Neural cell (in vitro differentiated cells): ENCODE measurements at regions not wholly inside any gene's neighbourhood (a gene's known extent, or its start where the extent isn't known, plus 50 kb on each side); places are given as distances from the start of the nearest gene placed in this dataset.

Source experiments
- H2AFZ ChIP-seq: fragments of 200-600, 300-800 bp; sonication (generic), shearing (Covaris generic); 2 replicates; pipeline ENCODE4 v1.6.0; 2014; ENCODE audit warnings: low read depth, mild to moderate bottlenecking, antibody characterized with exemption, low read length, moderate library complexity
- H3F3A ChIP-seq: fragments of 200-600 bp; shearing (Covaris generic); 2 replicates; pipeline ENCODE4 v1.6.1; 2016; ENCODE audit warnings: mild to moderate bottlenecking, moderate library complexity, mixed read lengths, antibody characterized with exemption, low read length; ENCODE audit not compliant: insufficient read depth, poor library complexity, severe bottlenecking
- H3K27ac ChIP-seq: fragments of 200-600, 300-800 bp; sonication (generic), shearing (Covaris generic); 2 replicates; pipeline ENCODE4 v1.5.1; 2014; ENCODE audit warnings: mild to moderate bottlenecking, low read length, moderate library complexity
- H3K27me3 ChIP-seq: fragments of 300-800, 200-600 bp; sonication (generic), shearing (Covaris generic); 2 replicates; pipeline ENCODE4 v1.6.0; 2014; ENCODE audit warnings: mild to moderate bottlenecking, low read depth, low read length, moderate library complexity; ENCODE audit not compliant: insufficient read depth
- H3K36me3 ChIP-seq: fragments of 300-800, 200-600 bp; sonication (generic), shearing (Covaris generic); 2 replicates; pipeline ENCODE4 v1.5.1; 2014; ENCODE audit warnings: mild to moderate bottlenecking, antibody characterized with exemption, low read length, moderate library complexity; ENCODE audit not compliant: insufficient read depth
- H3K4me2 ChIP-seq: fragments of 300-800, 200-600 bp; sonication (generic), shearing (Covaris generic); 2 replicates; pipeline ENCODE4 v1.6.0; 2014; ENCODE audit warnings: mild to moderate bottlenecking, low read length
- H3K4me3 ChIP-seq: fragments of 300-800, 200-600 bp; sonication (generic), shearing (Covaris generic); 2 replicates; pipeline ENCODE4 v1.5.1; 2014; ENCODE audit warnings: mild to moderate bottlenecking, low read length, moderate library complexity
- H3K79me2 ChIP-seq: fragments of 200-600 bp; shearing (Covaris generic); replicated peaks from 2 replicates; pipeline ENCODE4 v1.6.0; 2014; ENCODE audit warnings: mild to moderate bottlenecking, low read length, moderate library complexity; ENCODE audit not compliant: insufficient read depth
- H3K9ac ChIP-seq: fragments of 300-800, 200-600 bp; sonication (generic), shearing (Covaris generic); 2 replicates; pipeline ENCODE4 v1.6.1; 2016; ENCODE audit warnings: mild to moderate bottlenecking, low read length, mixed read lengths
- H3K9me2 ChIP-seq: fragments of 200-600 bp; shearing (Covaris generic); 2 replicates; pipeline ENCODE4 v1.6.1; 2016; ENCODE audit warnings: mild to moderate bottlenecking, low read length, mixed read lengths; ENCODE audit not compliant: insufficient read depth
- H3K9me3 ChIP-seq: fragments of 200-600, 300-800 bp; sonication (generic), shearing (Covaris generic); 2 replicates; pipeline ENCODE4 v1.6.1; 2016; ENCODE audit warnings: mild to moderate bottlenecking, mixed run types, low read length, moderate library complexity, mixed read lengths
- H4K20me1 ChIP-seq: fragments of 200-600 bp; shearing (Covaris generic); 2 replicates; pipeline ENCODE4 v1.6.1; 2016; ENCODE audit warnings: mild to moderate bottlenecking, mixed run types; ENCODE audit not compliant: insufficient read depth
- CTCF ChIP-seq: fragments of 450-650 bp; IDR thresholded peaks from 2 replicates; pipeline ENCODE4 v1.5.1; 2014; ENCODE audit warnings: antibody characterized with exemption, mild to moderate bottlenecking, moderate library complexity; ENCODE audit not compliant: poor library complexity, severe bottlenecking
- EP300 ChIP-seq: fragments of 450-650 bp; conservative IDR thresholded peaks from 2 replicates; pipeline ENCODE4 v1.6.1; 2014; ENCODE audit warnings: antibody characterized with exemption, mild to moderate bottlenecking, moderate library complexity; ENCODE audit not compliant: poor library complexity, severe bottlenecking
- EZH2 ChIP-seq: fragments of 200-600, 300-800 bp; shearing (Covaris generic), sonication (generic); IDR thresholded peaks from 2 replicates; pipeline ENCODE4 v1.6.1; 2014; ENCODE audit warnings: antibody characterized with exemption, low read length, borderline replicate concordance, mild to moderate bottlenecking; ENCODE audit not compliant: insufficient read depth, poor library complexity, severe bottlenecking
- MXI1 ChIP-seq: fragments of 450-650 bp; conservative IDR thresholded peaks from 2 replicates; pipeline ENCODE4 v1.6.1; 2014; ENCODE audit warnings: antibody characterized with exemption, mild to moderate bottlenecking; ENCODE audit not compliant: poor library complexity, severe bottlenecking
- POLR2AphosphoS5 ChIP-seq: IDR thresholded peaks from 2 replicates; pipeline ENCODE4 v1.6.1; 2012
- RAD21 ChIP-seq: fragments of 450-650 bp; conservative IDR thresholded peaks from 2 replicates; pipeline ENCODE4 v1.6.1; 2014; ENCODE audit warnings: antibody characterized with exemption, mild to moderate bottlenecking, moderate library complexity
- REST ChIP-seq: IDR thresholded peaks from 2 replicates; pipeline ENCODE4 v1.6.1; 2012; ENCODE audit warnings: borderline replicate concordance
- SMC3 ChIP-seq: fragments of 450-650 bp; conservative IDR thresholded peaks from 2 replicates; pipeline ENCODE4 v1.6.1; 2014; ENCODE audit warnings: antibody characterized with exemption, mild to moderate bottlenecking, moderate library complexity; ENCODE audit not compliant: poor library complexity
- TAF1 ChIP-seq: IDR thresholded peaks from 2 replicates; pipeline ENCODE4 v1.6.1; 2012; ENCODE audit warnings: low read depth

GRCh38 chr6:85920782-85921181 is 278.1 kb upstream of the SYNCRIP start:
- Histone ChIP-seq H3F3A (no peaks in the 10 kb centered on the region), H3K36me3 (no peaks in the 10 kb centered on the region), H3K9me2 (no peaks in the 10 kb centered on the region), H3K4me3 (no peak overlapping the region), H3K9me3 (no peaks in the 10 kb centered on the region), H2AFZ (no peak overlapping the region), H3K27ac (no peak overlapping the region), H3K9ac (no peak overlapping the region), H3K27me3 (no peaks in the 10 kb centered on the region), H3K79me2 (no peaks in the 10 kb centered on the region), H4K20me1 (no peaks in the 10 kb centered on the region), H3K4me2 (no peak overlapping the region)
- TF ChIP-seq EZH2 = no peak
- no peak for TF ChIP-seq REST
- no peak for TF ChIP-seq POLR2AphosphoS5
- TF ChIP-seq CTCF = no peak
- no peak for TF ChIP-seq RAD21
- no peak for TF ChIP-seq MXI1
- no peak for TF ChIP-seq TAF1
- no peak for TF ChIP-seq SMC3
- no peak for TF ChIP-seq EP300

DNA sequence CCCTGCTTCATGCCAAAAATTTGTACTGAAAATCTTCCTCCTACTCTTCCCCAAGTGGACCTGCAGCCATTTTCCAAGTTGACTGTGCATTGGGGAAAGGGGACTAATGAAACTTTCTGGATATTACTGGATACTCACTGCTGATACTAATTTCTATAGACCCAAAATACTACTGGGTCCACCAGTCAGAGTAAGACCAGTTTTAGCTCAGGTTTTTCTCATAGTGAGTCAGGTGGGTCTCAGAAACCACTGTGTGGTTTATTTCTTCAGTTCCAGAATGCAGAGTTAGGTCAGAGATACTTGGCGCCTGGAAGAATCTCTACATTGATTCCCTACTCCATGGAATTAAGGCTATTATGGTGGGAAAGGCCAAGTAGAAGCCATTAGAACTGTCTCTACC is 274.8 kb upstream of the SYNCRIP start:
- Histone ChIP-seq H3K9me2 (no peaks in the 10 kb centered on the region), H3K4me2 (no peak overlapping the region), H2AFZ (no peak overlapping the region), H3K79me2 (no peaks in the 10 kb centered on the region), H3K36me3 (no peaks in the 10 kb centered on the region), H3F3A (no peaks in the 10 kb centered on the region), H3K9ac (no peak overlapping the region), H3K9me3 (no peaks in the 10 kb centered on the region), H3K4me3 (no peak overlapping the region), H3K27ac (no peak overlapping the region), H3K27me3 (no peaks in the 10 kb centered on the region), H4K20me1 (no peaks in the 10 kb centered on the region)
- no peak for TF ChIP-seq CTCF
- TF ChIP-seq EP300 = no peak
- no peak for TF ChIP-seq MXI1
